ENCODE measurements at regions not wholly inside any gene's neighbourhood (a gene's known extent, or its start where the extent isn't known, plus 50 kb on each side); places are given as distances from the start of the nearest gene placed in this dataset.
"Not testable (repeated sequence)": the region's sequence is repeated elsewhere in the genome, so short reads cannot be mapped to it uniquely, and the experiment has no call there.

DNA sequence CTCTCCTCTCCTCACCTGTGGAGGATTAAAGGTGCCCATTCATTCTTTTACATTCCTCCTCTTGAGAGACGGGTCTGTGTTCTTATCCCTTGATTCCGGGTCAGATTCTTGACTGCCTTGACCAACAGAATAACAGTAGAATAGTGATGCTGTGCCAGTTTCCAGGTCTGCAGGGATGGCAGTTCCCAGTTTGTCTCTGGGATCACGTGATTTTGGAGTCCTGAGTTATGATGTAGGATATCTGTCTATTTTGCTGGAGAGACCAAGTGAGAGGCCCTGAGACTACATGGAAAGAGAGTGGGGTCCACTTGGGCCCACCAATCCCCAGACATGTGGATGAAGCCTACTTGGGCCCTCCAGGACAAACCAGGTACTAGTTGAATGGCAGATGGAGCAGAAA lies 142.8 kb downstream of the TTC8 start:
- intact Hi-C loops (cut with DNase I; ENCODE audit: low total_unique reads): no loop called here
- Histone ChIP-seq H3K36me3 (no peaks in the 10 kb centered on the region), H3K27ac (no peak overlapping the region), H3K9me3 (no peaks in the 10 kb centered on the region), H3K4me1 (no peaks in the 10 kb centered on the region), H3K27me3 (peaks cover 0 to 10% of the 10 kb centered on the region in 2 donors), H3K4me3 (no peak overlapping the region)
- no peak for DNase-seq
- TF ChIP-seq, protein P1, sequence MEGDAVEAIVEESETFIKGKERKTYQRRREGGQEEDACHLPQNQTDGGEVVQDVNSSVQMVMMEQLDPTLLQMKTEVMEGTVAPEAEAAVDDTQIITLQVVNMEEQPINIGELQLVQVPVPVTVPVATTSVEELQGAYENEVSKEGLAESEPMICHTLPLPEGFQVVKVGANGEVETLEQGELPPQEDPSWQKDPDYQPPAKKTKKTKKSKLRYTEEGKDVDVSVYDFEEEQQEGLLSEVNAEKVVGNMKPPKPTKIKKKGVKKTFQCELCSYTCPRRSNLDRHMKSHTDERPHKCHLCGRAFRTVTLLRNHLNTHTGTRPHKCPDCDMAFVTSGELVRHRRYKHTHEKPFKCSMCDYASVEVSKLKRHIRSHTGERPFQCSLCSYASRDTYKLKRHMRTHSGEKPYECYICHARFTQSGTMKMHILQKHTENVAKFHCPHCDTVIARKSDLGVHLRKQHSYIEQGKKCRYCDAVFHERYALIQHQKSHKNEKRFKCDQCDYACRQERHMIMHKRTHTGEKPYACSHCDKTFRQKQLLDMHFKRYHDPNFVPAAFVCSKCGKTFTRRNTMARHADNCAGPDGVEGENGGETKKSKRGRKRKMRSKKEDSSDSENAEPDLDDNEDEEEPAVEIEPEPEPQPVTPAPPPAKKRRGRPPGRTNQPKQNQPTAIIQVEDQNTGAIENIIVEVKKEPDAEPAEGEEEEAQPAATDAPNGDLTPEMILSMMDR (IDR thresholded peaks at IDR 0.05): no peak

DNA sequence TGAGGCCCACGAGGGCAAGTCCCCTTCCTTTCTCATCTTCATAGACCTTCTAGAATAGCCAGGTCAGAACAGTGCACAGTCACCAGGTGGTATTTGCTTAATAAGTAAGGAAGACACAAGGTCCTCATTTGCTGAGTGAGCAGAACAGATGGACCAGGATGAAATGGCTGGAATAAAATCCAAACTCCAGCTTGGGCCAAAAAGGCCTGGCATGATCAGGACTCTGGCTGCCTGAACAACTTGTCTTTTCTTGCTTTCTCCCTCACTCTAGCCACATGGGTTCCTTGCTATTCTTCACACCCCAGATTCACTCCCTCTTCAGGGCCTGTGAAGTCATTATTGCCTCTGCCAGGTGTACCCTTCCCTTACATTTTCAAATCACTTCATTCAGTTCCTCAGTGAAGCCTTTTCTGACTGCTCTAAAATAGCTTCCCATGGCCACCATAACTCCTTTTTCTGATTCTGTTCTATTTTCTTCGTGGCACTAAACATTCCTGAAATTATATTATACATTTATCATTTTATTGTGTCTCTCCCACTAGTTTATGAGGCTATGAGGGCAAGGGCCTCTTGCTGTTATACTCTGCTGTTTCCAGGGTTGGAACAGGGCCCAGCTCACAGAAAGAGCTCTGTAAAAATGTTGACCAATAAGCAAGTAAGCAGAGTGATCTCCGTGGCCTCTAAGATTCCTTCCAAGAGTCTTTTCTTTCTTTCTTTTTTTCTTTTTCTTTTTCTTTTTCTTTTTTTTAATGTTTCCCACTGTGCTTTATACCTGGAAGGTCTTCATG lies 150.8 kb downstream of the TTC8 start:
- TF ChIP-seq, protein P1 (IDR thresholded peaks at IDR 0.05): no peak
- intact Hi-C loops (cut with DNase I; ENCODE audit: low total_unique reads): no loop called here
- Histone ChIP-seq H3K36me3 (no peaks in the 10 kb centered on the region), H3K27me3 (peaks cover 0 to 9% of the 10 kb centered on the region in 2 donors), H3K27ac (no peak overlapping the region), H3K4me3 (no peak overlapping the region), H3K4me1 (no peaks in the 10 kb centered on the region), H3K9me3 (no peaks in the 10 kb centered on the region)
- no peak for DNase-seq

DNA sequence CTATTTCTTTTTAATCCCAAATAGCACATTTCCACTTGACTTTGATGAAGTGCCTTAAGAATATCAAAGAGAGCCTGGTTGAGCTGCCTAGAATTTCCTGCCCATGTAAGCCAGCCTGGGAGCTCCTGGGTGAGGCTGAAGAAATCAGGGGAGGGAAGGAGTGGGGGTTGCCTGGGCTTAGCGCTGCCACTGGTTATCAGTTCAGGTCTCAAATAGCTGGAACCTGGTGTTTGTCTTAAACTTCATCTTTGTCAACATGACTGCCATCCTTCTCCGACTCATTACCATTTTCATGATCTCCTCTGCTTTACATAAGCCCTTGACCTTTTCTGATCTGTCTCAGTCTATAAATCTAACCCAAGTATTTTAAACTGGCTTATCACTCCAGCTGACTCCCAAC lies 151.5 kb downstream of the TTC8 start:
- intact Hi-C loops (cut with DNase I; ENCODE audit: low total_unique reads): no loop called here
- H3K27me3 ChIP-seq: peaks cover 0 to 9% of the 10 kb centered on the region in 2 donors
- peaks cover 0 to 4% (median 0%) of the 10 kb centered on the region in 3 donors for H3K9me3 ChIP-seq
- H3K4me1 ChIP-seq: no peaks in the 10 kb centered on the region
- H3K36me3 ChIP-seq: no peaks in the 10 kb centered on the region
- H3K27ac ChIP-seq: no peak overlapping the region
- DNase-seq: no peak
- TF ChIP-seq, protein P1 (IDR thresholded peaks at IDR 0.05): no peak
- no peak overlapping the region for H3K4me3 ChIP-seq

DNA sequence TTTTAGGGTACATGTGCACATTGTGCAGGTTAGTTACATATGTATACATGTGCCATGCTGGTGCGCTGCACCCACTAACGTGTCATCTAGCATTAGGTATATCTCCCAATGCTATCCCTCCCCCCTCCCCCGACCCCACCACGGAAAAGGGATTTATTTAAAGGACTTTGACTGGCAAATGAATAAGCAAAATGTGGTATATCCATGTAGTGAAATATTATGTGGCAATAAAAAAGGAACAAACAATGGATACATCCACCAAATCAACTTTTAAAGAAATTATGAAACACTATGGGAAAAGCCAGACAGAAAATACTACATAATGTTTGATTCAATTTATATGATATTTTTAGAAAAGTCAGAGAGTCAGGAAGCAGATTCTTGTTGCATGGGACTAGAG lies 156.5 kb downstream of the TTC8 start:
- H3K4me3 ChIP-seq; H3K36me3 ChIP-seq; H3K27ac ChIP-seq; H3K4me1 ChIP-seq; intact Hi-C loops (cut with DNase I; ENCODE audit: low total_unique reads); H3K9me3 ChIP-seq; DNase-seq: not testable (repeated sequence)
- peaks cover 0 to 18% of the 10 kb centered on the region in 2 donors for H3K27me3 ChIP-seq

DNA sequence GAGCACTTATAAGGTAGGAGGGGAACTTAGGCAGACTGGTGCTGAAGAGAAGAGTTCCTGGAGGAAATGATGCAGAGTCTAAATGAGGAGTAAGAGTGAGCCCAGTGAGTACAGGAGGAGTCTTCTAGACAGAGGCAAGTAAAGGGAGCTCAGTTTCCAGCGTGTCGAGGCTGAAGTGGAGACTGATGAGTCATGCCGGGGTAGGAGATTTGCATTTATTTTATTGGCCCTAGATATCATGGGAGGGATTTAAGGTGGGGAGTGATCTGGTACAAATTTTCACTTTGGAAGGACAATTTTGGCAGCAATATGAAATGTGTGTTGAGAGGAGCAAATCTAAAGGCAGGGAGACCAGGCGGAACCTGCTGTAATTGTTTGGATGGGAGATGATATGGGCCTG lies 157.5 kb downstream of the TTC8 start:
- Histone ChIP-seq H3K4me1 (no peaks in the 10 kb centered on the region), H3K27ac (no peak overlapping the region), H3K4me3 (no peak overlapping the region), H3K9me3 (peaks cover 0 to 7% (median 2%) of the 10 kb centered on the region in 3 donors), H3K36me3 (no peaks in the 10 kb centered on the region), H3K27me3 (peaks cover 0 to 18% of the 10 kb centered on the region in 2 donors)
- TF ChIP-seq, protein P1 (IDR thresholded peaks at IDR 0.05): no peak
- intact Hi-C loops (cut with DNase I; ENCODE audit: low total_unique reads): no loop called here
- no peak for DNase-seq

DNA sequence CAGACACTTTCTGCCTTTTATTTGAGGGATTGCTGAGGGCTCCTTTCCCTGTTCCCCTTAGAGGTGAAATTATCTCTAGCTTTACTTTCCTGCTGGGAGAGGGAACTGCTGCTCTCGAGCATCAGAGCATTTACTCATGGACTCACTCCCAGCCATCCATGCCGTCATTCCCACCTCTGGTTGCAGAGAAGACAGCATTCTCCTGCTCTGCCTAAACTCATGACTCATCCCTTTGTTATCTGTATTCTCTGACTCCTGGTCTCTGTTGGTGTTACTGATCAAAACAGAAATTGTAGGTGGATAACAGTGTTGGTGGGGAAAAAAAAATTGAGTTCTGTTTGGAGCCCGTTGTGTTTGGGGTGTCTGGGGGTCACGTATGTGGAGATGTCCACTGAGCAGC lies 159.3 kb downstream of the TTC8 start:
- Histone ChIP-seq H3K27me3 (peaks cover 0 to 8% of the 10 kb centered on the region in 2 donors), H3K4me3 (no peak overlapping the region), H3K27ac (no peak overlapping the region), H3K4me1 (no peaks in the 10 kb centered on the region), H3K36me3 (no peaks in the 10 kb centered on the region), H3K9me3 (peaks cover 0 to 14% (median 7%) of the 10 kb centered on the region in 3 donors)
- DNase-seq: no peak
- TF ChIP-seq, protein P1 (IDR thresholded peaks at IDR 0.05): no peak
- intact Hi-C loops (cut with DNase I; ENCODE audit: low total_unique reads): no loop called here
